LNCAP (cell line): ENCODE measurements at regions not wholly inside any gene's neighbourhood (a gene's known extent, or its start where the extent isn't known, plus 50 kb on each side); places are given as distances from the start of the nearest gene placed in this dataset.

ENCODE experiments used
- CTCF ChIP-seq: fragments of 450-650 bp; IDR thresholded peaks from 2 replicates; pipeline ENCODE4 v1.5.1; 2017; ENCODE audit warnings: mild to moderate bottlenecking

GRCh38 chr1:30316056-30316455 lies 407.3 kb downstream of the MATN1 start:
- no peak for TF ChIP-seq CTCF

GRCh38 chr1:30315185-30315960 lies 408.0 kb downstream of the MATN1 start:
- TF ChIP-seq CTCF: no peak

- no peak for TF ChIP-seq CTCF
Observed at GRCh38 chr1:30314591-30314990, 408.8 kb downstream of the MATN1 start.

GRCh38 chr1:30313584-30313983 lies 409.8 kb downstream of the MATN1 start:
- TF ChIP-seq CTCF: no peak

- TF ChIP-seq CTCF: no peak
Observed at GRCh38 chr1:30313176-30313575, 410.2 kb downstream of the MATN1 start.

GRCh38 chr1:30312226-30312625 lies 411.2 kb downstream of the MATN1 start:
- TF ChIP-seq CTCF: no peak

GRCh38 chr1:30311749-30312148 lies 411.6 kb downstream of the MATN1 start:
- no peak for TF ChIP-seq CTCF
